ENCODE measurements at regions not wholly inside any gene's neighbourhood (a gene's known extent, or its start where the extent isn't known, plus 50 kb on each side); places are given as distances from the start of the nearest gene placed in this dataset.

GRCh38 chr20:19907326-19908056 lies 109.7 kb upstream of the NAA20 start (continued):
- TF ChIP-seq, protein P1, sequence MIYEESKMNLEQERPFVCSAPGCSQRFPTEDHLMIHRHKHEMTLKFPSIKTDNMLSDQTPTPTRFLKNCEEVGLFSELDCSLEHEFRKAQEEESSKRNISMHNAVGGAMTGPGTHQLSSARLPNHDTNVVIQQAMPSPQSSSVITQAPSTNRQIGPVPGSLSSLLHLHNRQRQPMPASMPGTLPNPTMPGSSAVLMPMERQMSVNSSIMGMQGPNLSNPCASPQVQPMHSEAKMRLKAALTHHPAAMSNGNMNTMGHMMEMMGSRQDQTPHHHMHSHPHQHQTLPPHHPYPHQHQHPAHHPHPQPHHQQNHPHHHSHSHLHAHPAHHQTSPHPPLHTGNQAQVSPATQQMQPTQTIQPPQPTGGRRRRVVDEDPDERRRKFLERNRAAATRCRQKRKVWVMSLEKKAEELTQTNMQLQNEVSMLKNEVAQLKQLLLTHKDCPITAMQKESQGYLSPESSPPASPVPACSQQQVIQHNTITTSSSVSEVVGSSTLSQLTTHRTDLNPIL (CRISPR knock-in tag; IDR thresholded peaks at IDR 0.05; ENCODE audit: low read depth) = no peak
- TF ChIP-seq, protein P2, sequence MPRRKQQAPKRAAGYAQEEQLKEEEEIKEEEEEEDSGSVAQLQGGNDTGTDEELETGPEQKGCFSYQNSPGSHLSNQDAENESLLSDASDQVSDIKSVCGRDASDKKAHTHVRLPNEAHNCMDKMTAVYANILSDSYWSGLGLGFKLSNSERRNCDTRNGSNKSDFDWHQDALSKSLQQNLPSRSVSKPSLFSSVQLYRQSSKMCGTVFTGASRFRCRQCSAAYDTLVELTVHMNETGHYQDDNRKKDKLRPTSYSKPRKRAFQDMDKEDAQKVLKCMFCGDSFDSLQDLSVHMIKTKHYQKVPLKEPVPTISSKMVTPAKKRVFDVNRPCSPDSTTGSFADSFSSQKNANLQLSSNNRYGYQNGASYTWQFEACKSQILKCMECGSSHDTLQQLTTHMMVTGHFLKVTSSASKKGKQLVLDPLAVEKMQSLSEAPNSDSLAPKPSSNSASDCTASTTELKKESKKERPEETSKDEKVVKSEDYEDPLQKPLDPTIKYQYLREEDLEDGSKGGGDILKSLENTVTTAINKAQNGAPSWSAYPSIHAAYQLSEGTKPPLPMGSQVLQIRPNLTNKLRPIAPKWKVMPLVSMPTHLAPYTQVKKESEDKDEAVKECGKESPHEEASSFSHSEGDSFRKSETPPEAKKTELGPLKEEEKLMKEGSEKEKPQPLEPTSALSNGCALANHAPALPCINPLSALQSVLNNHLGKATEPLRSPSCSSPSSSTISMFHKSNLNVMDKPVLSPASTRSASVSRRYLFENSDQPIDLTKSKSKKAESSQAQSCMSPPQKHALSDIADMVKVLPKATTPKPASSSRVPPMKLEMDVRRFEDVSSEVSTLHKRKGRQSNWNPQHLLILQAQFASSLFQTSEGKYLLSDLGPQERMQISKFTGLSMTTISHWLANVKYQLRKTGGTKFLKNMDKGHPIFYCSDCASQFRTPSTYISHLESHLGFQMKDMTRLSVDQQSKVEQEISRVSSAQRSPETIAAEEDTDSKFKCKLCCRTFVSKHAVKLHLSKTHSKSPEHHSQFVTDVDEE (CRISPR knock-in tag; IDR thresholded peaks at IDR 0.05) = no peak

DNA sequence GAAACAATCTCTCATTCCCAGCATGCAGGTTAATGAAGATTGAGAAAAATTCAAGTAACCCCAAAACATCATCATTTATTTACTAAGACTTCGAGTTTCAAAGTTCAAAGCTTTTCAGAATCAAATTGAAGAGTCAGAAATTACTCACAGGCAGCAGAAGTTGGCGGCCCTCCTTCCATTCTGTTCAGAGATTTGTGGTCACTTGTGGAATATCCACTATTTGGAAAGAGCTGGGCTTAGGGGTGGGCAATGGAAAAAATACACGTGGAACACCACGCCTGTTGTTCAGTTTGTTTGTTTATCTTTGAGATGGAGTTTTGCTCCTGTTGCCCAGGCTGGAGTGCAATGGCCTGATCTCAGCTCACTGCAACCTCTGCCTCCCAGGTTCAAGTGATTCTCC lies 108.6 kb upstream of the NAA20 start:
- ATAC-seq = no peak
- no peak for TF ChIP-seq ARNTL (CRISPR knock-in tag; IDR thresholded peaks at IDR 0.05; ENCODE audit: borderline replicate concordance, low read depth)
- TF ChIP-seq RARB (CRISPR knock-in tag; IDR thresholded peaks at IDR 0.05) = no peak
- no peak for TF ChIP-seq ESRRG (CRISPR knock-in tag; IDR thresholded peaks at IDR 0.05)
- TF ChIP-seq GLIS3 (CRISPR knock-in tag; IDR thresholded peaks at IDR 0.05) = no peak
- TF ChIP-seq, protein P2 (CRISPR knock-in tag; IDR thresholded peaks at IDR 0.05) = no peak
- TF ChIP-seq, protein P1 (CRISPR knock-in tag; IDR thresholded peaks at IDR 0.05; ENCODE audit: low read depth) = no peak

- no peak for ATAC-seq
- TF ChIP-seq ESRRG (CRISPR knock-in tag; IDR thresholded peaks at IDR 0.05) (no peak), TOX (CRISPR knock-in tag; IDR thresholded peaks at IDR 0.05; ENCODE audit: borderline replicate concordance) (no peak)
Observed at GRCh38 chr20:19909725-19910124, 107.4 kb upstream of the NAA20 start.

DNA sequence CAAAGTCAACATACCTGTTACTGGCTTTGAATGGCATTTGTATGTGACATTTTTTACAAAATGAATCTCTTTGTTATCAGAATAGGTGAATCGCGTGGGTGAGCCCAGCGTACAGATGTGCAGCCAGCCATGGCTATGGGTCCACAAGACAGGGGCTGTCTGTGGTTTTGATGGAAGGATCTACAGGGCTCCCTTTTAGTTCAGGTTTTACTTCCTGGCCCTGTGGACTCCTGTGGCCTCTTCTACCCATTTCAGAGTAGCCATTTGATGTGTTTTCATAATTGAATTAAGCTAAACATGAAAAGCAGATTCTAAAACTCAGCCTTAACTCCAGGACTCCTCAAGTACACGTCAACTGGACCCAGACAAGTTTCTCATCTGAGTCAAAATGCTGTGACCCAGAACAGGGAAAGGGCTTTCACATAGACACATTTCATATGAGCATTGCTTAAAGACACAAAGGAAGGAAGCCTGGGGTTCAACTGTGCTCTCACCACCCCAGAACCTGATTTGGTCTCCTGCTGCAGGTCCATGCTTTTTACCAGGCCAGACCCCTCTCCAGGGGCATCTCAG lies 105.3 kb upstream of the NAA20 start:
- no peak for ATAC-seq
- TF ChIP-seq OSR1 (CRISPR knock-in tag; IDR thresholded peaks at IDR 0.05) = no peak
- TF ChIP-seq ZFP30 (CRISPR knock-in tag; IDR thresholded peaks at IDR 0.05) = no peak
- TF ChIP-seq ARNTL (CRISPR knock-in tag; IDR thresholded peaks at IDR 0.05; ENCODE audit: borderline replicate concordance, low read depth) = no peak
- TF ChIP-seq BACH2 (CRISPR knock-in tag; IDR thresholded peaks at IDR 0.05; ENCODE audit: borderline replicate concordance) = no peak
- no peak for TF ChIP-seq TCF4 (CRISPR knock-in tag; IDR thresholded peaks at IDR 0.05; ENCODE audit: borderline replicate concordance)
- no peak for TF ChIP-seq GLIS3 (CRISPR knock-in tag; IDR thresholded peaks at IDR 0.05)
- no peak for TF ChIP-seq ESRRG (CRISPR knock-in tag; IDR thresholded peaks at IDR 0.05)
- TF ChIP-seq, protein P2 (CRISPR knock-in tag; IDR thresholded peaks at IDR 0.05) = no peak
- no peak for TF ChIP-seq ISL1 (CRISPR knock-in tag; IDR thresholded peaks at IDR 0.05)
- no peak for TF ChIP-seq CSRNP3 (CRISPR knock-in tag; IDR thresholded peaks at IDR 0.05)
- no peak for TF ChIP-seq ZNF565 (CRISPR knock-in tag; conservative IDR thresholded peaks at IDR 0.05; ENCODE audit: low read depth)
- TF ChIP-seq PATZ1 (CRISPR knock-in tag; IDR thresholded peaks at IDR 0.05; ENCODE audit: borderline replicate concordance) = no peak
- no peak for TF ChIP-seq PPARA (CRISPR knock-in tag; IDR thresholded peaks at IDR 0.05; ENCODE audit: borderline replicate concordance)
- no peak for TF ChIP-seq ZFP3 (CRISPR knock-in tag; IDR thresholded peaks at IDR 0.05)
- no peak for TF ChIP-seq CSDC2 (CRISPR knock-in tag; IDR thresholded peaks at IDR 0.05)
- no peak for TF ChIP-seq ZNF8 (CRISPR knock-in tag; IDR thresholded peaks at IDR 0.05)
- no peak for TF ChIP-seq SNAI2 (CRISPR knock-in tag; IDR thresholded peaks at IDR 0.05)
- no peak for TF ChIP-seq RARB (CRISPR knock-in tag; IDR thresholded peaks at IDR 0.05)
